AG08396 (cell line): ENCODE measurements at regions not wholly inside any gene's neighbourhood (a gene's known extent, or its start where the extent isn't known, plus 50 kb on each side); places are given as distances from the start of the nearest gene placed in this dataset.

Source experiments
- DNase-seq: peaks from one replicate; pipeline ENCODE4 v3.0.0; 2012; ENCODE audit warnings: low spot score, mixed read lengths

DNA sequence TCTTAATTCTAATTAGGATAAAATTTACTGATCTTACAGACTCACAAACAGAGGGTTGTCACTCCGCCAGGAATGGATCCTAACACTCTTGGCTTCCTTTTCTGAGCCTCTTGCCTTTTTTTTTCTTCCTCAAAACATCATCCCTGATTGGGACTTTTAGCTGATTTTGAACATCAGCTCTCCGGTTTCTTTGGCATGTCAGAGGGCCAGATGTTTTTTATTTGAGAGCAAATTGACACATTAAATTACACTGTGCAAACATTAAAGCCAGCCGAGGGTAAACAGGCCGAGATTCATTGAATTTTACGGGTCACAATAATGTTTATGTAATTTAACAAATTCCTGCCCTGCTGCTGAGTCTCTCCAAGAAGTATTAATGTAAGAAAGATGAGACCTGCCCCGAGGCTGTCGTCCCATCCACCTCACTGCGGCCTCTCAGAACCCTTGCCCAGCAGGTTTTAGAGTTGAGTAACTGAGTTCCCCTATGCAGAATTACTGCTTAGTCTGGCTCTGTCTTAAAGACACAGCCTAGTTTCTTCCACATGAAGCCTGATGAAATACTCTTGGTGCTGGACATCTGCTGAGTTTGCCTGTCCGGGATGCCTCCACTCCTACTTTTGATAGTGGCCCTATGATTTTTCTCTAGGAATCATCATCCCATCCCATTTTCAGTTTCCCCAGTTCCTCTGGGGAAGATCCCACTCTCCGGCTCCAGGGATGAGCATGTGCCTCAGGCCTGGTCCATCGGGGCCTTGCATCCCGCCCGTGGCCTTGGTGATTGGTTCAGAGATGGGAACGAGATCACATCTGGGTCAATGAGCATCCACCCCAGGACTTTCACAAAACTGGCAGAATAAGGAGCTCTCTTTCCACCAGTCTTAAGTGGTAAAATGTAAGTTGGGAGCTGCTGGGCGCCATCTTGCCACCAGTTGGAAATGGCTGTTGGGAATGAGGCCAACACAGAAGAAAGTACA, 226.6 kb upstream of the TLE3 start:
- DNase-seq: no peak

DNA sequence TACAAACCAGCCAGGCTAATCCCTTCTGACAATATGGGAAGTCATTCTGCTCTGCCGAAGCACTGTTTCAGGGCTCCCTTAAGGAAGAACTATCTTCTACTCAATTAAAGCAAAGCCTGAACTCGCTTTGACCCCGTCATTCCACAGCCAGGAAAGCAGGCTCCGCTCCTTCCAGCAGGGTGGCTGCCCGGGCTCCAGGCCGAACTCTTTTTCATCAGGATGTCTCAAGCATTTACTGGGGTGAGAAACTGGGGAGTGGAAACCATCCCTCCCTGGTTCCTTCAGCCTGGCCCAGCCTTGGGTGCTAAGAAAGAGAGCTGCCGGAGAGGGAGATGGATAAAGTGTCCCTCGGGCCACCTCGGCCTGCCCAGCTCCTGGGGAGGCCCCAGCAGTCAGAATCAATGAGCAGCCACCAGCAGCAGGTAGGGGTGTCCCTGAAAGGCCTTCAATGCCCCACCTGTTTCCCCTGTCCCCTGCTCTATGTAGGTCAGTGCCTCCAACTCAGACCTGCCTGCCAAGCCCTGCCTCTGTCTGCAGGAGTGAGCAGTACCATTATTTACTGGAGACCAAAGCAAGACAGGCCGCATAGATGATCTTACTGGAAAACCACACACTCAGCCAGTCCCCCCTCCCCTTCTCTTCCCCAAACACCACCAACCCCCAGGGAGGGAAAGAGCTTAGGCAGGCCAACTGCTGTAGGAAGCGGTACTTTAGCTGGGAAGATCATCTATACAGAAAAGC, 225.6 kb upstream of the TLE3 start:
- DNase-seq: peak; percentile 32

DNA sequence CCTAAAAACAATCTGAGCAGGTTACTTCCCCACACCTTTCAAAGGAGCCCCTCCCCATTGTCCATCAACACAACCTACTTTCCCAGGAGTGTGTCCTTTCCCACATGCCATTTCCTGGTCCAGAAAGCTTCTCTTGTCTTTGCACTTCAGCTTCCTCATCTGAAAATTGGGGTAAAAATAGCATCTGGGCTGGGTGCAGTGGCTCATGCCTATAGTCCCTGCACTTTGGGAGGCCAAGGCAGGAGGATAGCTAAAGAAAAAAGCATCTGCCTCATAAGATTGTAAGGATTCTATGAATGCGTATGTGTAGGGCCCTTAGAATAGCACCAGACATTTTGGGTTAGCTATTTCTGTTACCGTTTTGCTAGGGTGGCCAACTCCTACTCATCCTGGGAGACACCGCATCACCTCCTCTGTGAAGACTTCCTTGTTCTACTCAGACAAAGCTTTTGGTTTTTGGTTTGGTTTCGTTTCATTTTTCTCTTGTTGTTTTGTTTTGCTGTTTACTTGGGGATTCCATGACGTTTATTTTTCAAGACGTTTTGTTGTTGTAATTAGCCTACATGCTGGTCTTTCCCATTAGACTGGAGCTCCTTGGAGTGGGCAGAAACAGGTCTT, 224.4 kb upstream of the TLE3 start:
- DNase-seq: no peak

DNA sequence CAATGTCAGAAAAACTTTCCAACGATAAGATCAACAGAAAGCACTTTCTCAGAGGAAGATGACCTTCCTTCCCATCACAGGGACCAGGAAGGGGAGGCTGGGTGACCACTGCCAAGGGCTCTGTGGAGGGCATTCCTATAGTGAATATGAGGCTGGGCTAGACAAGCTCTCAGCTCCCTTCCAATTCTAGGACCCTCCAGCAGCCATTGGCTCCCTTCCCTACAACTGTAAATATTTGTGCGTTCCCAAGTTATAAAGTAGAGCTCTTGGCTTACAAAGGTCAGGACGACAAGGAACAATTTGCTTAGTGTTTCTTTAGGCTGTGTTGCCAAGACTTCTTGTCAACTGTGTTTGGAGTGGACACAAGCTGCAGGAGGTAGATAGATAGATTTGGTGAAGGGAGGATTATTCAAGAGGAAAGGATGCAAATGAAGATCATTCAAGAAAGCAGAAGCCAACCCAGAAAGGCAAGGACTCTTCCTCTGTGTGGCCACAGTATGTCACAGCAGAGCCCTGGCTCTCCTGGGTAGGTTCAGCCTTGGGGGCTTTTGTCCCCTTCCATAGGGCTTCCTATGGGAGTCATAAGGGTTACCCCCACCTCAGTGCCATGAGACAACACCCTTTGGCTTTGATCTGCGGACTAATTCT, 223.6 kb upstream of the TLE3 start:
- DNase-seq: no peak

DNA sequence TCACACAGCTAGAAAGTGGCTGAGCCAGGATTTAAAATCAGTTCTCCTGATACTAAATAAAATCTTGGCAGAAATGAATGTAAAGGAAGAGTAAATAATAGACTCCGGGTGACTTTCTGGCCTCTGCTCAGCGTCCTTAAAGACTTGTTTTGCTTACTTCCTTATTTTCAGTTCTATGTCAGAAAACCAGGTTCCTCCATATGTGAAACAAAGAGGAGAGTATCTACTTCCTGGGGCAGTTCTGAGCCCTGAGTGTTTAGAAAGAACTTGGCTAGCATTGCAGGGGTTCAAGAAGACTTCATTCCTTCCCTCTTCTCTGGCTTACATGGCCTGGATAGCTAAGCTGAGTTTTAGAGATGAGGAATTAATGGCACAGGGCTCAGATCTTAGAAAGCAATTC, 222.8 kb upstream of the TLE3 start:
- no peak for DNase-seq

DNA sequence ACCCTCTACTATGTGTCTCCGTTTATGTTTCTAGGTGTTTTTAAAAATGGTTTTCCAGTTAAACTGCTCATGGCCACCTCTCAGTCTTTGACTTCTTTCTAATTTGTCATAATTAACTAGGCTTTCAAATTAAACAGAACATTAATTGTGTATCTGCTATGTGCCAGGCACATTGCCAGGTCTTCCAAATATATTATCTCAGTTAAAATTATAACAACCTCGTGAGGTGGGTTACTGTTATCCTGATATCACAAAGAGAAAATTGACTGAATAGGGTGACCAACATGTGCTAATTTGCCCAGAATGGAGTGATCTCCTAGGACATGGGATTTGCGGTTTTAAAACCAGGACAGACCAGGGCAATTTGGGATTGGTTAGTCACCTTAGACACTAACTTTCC, 222.4 kb upstream of the TLE3 start:
- DNase-seq: no peak

DNA sequence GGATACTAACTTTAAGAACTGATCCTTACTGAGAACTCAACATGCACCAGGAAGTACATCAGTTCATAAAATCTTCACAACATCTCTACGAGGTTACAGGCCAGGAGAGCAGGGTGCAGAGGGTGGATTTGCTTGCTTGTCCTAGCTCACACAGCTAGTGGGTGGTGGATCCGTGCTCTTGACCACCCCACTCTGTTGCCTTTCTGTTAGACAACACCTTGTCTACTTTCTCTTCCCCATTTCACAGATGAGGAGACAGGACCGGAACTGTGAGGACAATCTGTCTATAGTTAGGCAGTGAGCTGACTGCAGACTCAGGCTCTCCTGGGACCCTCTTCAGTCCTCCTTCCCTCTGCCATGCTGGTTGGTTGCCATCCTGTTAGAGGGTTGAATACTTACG, 221.7 kb upstream of the TLE3 start:
- no peak for DNase-seq

DNA sequence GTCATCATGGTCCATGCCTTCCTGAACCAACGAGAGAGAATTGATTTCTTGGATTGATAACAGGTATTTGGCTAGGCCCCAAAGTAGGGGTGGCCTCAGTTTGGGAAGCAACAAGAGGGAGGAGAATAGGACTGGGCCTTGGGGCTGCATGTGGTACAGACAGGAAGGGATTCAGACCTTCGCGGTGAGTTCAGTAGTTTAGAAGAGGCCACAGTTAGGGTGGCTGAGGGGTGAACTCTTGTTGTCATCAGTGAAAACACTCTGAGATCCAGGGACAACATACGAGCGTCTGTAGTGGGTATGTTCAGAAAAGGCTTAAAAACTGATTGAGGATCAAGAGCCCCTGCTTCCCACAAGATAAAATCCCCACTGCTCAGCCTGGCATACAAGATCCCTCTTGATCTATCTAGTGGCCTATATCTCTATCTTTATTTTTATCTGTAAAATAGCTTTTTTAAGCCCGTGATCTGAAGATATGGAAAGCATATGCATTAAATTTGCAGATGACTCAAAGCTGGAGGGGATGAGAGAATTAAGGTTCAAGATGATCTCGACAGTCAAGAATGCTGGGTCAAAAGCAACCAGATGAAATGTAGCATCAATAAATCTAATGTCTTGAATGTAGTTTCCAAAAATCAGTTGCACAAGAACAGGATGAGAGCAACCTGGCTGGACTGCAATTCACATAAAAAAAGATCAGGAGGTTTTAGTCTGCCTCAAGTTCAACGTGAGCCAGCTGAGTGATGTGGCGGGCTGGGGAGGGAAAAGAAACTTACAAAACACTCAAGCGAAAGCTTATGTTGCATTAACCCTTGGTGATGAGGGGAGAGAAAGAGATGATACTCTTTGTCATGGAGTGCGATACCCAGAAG, 221.1 kb upstream of the TLE3 start:
- no peak for DNase-seq

DNA sequence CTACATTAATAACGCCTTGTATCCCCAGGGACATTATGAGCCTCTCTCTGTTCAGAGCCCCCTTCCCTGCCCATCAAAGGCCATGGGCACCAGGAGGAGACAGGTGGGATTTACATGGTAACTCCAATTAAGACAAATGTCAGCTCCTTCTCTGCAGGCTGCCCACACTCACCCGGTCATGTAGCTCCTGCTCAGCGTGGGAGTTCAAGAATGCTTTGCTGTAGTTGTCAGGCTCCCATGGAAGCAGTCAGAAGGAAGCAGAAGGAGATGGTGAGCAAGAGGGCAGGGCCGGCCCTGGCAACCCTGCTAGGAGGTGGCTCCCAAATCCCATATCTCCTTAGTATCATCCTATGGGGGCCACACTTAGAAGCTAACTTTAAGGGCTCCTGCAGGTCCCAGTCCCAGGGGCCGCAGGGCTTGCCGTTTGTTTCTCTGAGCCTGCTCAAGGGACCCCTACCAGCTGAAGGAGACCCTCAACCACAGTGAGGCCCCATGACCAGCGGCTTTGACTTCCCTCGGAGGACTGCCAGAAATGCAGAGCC, 218.4 kb upstream of the TLE3 start:
- DNase-seq: no peak

DNA sequence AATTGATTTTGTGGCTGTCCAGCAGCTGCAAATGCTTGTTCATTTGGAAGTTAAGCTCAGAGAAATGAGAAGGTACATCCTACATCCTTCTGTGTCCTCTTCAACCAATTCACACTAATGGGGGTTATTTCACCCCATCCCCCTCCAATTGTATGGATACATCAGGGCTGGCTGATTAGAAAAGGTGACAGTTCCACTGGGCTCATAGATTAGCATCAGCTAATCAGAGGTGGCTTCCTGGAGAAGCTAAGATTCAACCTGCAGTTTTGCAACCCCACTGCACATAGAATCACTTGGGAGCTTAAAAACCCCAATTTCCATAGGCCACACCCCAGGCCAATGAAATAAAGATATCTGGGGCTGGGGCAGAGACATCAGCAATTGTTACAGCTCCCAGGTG, 217.7 kb upstream of the TLE3 start:
- no peak for DNase-seq

DNA sequence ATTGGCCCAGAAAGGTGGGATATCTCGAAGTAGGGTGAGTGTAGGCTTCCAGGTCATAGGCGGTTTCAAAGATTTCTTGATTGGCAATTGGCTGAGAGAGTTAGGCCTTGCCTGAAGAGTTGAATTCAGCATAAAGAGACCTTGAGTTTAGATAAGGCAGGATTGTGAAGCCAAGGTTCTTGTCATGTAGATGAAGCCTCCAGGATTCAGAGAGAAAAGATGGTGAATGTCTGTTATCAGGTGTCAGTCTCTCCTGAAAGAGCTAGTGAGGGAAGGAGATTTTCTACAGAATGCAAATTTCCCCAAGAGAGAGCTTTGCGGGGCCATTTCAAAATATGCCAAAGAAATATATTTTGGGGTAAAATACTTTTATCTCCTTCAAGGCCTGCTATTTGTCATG, 217.0 kb upstream of the TLE3 start:
- DNase-seq: no peak

DNA sequence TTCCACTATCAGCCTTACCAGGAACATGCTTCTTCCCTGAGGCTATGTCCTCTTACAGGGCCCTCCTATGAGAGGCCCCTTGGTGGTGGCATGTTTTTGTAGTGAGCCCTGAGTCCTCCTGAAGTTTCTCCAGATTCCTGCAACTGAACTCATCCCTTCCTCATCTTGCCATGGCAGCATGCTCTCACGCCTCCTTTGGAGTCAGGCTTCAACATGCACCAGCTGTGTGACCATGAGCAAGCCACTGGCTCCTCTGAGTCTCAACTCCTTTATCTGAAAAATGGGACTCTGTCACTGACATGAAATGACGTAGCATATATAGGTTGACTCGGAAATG, 216.3 kb upstream of the TLE3 start:
- no peak for DNase-seq

DNA sequence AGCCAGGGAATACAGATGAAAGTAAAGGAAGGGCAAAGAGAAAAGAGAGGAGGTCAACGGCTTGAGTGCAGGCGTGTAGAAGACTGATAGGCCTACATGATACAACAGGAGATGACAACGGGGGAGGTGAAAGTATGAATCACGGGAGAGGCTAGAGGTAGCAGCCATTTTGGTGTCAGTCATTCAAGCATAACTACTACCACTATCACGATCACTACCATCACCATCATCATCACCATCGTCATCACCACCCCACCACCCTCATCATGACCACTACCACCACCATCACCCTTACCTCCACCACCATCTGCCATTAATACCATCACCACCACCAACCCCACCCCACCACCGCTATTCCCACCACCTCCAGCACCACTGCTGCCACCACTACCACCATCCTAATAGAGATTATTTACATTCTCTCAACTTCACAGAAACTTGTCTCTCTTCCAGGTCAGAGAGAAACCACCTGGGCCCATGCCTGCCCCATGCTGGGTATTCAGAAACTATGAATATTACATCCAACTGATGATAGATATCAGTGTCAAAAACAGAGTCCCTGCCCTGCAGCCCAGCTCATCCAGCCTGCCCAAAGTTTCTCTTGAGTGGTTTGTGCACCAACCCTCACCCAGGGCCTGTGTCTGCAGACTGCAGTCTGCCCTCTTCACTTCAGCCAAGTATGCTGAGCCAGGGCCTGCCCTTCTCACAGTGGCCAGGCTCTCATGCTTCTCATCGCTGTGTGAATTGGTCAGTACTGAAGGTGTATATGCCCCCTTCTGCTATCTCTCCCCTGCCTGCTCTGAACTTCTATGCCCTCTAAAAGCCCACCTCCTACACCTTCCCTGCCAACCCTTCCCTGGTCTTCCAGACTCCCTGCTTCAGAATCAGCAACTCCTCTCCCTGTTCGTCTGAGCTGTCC, 215.6 kb upstream of the TLE3 start:
- no peak for DNase-seq

DNA sequence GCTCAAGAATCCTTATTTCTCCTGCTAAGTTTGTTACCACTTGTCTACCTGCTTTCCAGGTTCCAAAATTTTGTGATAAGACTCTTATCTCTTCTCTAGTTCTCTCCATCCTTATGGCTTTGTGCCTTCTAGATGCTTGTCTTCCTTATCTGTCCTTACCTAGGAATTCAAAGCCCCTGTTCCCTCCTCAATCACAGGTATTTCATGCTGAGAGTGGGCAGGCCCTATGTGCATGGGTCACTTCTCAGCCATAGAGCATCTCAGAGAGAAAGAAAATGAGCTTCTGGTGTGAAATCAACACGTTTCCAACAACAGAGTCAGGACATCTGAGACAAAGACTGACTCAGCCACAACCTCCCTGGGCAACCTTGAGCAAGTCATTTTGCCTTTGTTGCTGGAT, 214.1 kb upstream of the TLE3 start:
- DNase-seq: no peak

DNA sequence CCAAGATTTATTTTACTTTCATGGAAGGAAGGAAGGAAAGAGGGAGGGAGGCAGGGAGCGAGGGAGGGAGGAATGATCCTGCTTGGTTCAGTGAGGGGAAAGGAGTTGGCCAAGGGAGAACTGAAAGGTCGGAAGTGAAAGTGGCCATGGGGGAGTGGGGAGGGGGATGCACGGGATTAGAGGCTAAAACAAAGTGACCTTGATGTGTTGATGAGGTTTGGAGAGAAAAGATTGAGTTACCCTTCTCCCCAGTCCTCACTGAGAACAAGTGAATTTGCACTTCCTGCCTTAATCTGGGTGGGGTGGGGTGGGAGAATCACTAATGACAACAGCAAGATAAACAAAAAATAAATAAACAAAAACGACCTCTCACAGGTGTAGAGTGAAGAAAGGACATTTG, 212.0 kb upstream of the TLE3 start:
- no peak for DNase-seq

DNA sequence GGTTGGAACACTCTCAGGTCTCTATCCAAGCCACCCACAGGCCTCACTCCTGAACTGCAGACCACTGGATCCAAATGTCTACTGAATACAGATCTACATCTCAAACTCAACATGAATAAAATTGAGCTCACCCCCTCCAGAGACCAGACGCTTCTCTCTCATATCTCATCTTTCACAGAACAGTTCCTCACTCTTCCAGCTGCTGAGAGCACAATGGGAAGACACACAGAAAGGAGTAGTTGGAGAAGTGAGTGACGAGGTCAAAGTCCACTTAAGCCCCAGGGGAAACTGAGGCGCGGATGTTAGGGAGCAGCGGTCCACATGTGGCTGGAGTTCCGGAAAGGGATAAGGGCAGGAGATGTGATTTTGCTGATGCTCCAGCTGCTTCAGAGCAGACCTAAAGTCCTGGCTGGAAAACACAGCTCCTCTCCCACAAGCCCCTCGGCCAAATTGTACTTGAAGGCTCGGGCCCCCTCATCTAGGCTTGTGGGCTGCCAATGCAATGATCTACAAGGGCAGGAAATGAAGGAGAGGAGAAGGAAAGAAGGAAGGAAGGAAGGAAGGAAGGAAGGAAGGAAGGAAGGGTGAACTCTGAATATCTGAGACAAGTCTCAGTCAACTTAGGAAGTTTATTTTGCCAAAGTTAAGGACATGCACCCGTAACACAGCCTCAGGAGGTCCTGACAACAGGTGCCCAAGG, 211.2 kb upstream of the TLE3 start:
- no peak for DNase-seq

DNA sequence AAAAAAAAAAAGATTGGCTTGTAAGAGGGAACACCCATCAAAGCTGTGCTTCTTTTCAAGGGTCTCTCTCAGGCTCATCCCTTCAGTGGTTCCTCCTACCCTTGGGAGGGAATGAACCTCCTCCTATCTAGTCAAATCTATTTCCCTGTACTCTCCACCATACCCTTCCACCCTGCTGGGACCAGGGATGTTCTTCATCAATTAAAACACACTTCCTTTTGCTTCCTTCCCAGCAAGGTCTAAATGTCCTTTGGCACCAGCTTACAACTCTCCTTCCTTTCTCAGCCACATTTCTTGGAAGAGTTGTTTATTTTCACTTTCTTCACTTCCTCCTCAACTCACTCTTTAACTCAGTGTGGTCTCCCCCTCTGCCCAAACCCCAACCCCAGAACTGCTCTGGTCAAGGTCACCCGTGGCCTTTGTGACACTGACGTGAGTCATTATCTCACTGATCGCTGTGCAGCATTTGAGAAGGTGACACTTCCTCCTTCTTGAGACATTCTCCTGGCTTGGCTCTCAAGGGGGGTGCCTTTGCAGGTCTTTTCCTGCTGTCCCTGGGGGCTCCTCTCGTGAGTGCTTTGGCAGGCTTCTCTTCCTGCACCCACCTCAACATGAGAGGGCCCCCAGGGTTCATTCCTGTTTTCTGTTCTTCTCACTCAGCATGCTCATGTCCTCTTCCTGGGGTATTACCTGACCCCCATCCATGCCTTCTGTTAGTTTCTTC, 210.5 kb upstream of the TLE3 start:
- DNase-seq: no peak

DNA sequence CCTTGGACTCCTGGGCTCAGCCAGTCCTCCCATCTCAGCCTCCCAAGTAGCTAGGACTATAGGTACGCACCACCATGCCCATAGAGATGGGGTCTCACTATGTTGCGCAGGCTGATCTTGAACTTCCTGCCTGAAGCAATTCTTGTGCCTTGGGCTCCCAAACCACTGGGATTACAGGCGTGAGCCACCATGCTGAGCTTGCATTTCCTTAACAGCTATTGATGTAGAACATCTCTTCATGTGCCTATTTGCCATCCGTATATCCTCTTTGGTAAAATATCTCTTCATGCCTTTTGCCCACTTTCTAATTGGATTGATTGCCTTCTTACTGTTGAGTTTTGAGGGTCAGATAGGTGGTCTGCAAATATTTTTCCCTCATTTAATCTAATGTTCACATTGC, 208.9 kb upstream of the TLE3 start:
- DNase-seq: no peak

DNA sequence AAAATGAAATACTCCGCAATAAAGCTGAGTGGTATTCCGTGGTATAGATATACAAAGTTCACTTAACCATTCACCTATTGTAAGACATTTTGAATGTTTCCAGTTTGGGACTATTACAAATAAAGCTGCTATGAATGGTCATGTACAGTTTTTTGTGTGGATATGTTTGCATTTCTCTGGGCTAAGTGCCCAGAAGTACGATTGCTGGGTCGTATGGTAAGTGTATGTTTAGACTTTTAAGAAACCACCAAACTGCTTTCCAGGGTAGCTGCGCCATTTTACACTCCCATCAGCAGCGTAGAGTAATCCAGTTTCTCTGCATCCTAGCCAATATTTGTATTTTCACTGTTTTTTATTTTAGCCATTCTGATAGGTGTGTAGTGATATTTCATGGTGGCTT, 208.4 kb upstream of the TLE3 start:
- DNase-seq: no peak
